IgD-negative memory B cell (primary cell): ENCODE measurements at regions not wholly inside any gene's neighbourhood (a gene's known extent, or its start where the extent isn't known, plus 50 kb on each side); places are given as distances from the start of the nearest gene placed in this dataset.

Source experiments
- H3K27ac Mint-ChIP-seq, 3 donors: one replicate each; pipeline ENCODE4 v1.8.0; 2020 to 2022; ENCODE audit warnings: mild to moderate bottlenecking in 3 of 3, mixed read lengths in 3 of 3, moderate library complexity in 1 of 3
- H3K27me3 Mint-ChIP-seq: one replicate; pipeline ENCODE4 v1.8.0; 2021; ENCODE audit warnings: mixed read lengths
- H3K36me3 Mint-ChIP-seq: one replicate; pipeline ENCODE4 v1.8.0; 2020; ENCODE audit warnings: mild to moderate bottlenecking, mixed read lengths
- H3K4me1 Mint-ChIP-seq, 3 donors: one replicate each; pipeline ENCODE4 v1.8.0; 2020 to 2022; ENCODE audit warnings: mixed read lengths in 3 of 3, mild to moderate bottlenecking in 1 of 3
- H3K4me3 Mint-ChIP-seq, 4 donors: one replicate each; pipeline ENCODE4 v1.8.0; 2020 to 2022; ENCODE audit warnings: mild to moderate bottlenecking in 4 of 4, mixed read lengths in 4 of 4, moderate library complexity in 3 of 4
- H3K9me3 Mint-ChIP-seq, 3 donors: one replicate each; pipeline ENCODE4 v1.8.0; 2020 to 2021; ENCODE audit warnings: mixed read lengths in 3 of 3, mild to moderate bottlenecking in 1 of 3

DNA sequence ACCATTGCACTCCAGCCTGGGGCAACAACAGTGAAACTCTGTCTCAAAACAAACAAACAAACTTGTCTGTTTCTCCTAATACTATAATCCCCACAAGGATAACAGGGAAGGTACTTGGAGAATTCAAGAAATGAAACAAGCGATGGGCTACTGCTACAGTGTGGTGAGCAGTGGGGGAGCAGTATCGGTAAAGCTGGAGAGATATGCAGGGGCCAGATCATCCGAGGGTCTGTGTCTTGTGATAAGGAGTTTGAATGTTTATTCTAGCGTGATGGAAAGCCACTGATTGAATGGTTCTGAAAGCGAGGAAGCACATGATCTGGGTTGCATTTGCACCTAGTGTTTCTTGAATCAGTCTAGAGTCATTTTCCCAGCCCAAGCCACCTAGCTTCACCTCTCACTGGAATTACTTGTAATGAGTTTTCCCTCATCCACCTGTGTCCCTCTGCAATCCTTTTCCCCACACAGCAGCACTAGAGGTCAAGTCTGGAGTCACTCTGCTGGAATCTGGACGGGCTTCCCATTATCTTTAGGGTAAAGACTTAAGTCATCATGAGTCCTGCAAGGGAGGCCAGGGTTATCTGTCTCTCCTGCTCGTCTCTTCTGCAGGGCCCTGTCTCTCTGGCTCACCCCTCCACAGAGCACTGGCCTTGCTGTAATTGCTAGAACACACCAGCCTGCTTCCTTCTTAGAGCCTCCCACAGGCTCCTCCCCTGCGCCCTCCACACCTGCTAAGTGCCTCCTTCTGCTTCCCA, 162.3 kb downstream of the KLF5 start:
- H3K36me3 Mint-ChIP-seq, result no peaks in the 10 kb centered on the region
- peaks cover 2 to 3% (median 2%) of the 10 kb centered on the region in 3 donors for H3K9me3 Mint-ChIP-seq
- H3K27me3 Mint-ChIP-seq, result no peaks in the 10 kb centered on the region
- H3K4me1 Mint-ChIP-seq, result no peaks in the 10 kb centered on the region
- H3K4me3 Mint-ChIP-seq, result no peak overlapping the region
- H3K27ac Mint-ChIP-seq, result no peak overlapping the region

DNA sequence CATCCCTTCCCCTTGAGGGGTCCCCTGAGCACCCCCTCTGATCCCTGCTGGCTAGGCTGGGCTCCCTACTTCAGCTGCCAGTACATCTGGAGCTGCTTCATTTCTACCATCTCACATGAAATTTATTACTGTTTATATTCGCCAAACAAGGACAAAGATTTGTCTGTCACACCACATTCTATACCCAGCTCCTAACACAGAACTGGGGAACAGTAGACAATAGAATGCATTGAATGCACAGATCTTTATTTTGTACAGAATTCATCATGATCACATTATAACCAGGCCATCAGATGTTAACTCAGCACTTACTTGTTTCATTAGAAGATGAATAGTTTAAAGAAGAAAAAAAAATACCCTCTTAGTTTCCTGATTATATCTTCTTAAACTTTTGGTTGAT, 159.4 kb downstream of the KLF5 start:
- Mint-ChIP-seq H3K4me3 (no peak overlapping the region), H3K4me1 (no peaks in the 10 kb centered on the region), H3K27me3 (peaks cover 1% of the 10 kb centered on the region), H3K9me3 (peaks cover 0 to 2% (median 0%) of the 10 kb centered on the region in 3 donors), H3K27ac (no peak overlapping the region), H3K36me3 (no peaks in the 10 kb centered on the region)

DNA sequence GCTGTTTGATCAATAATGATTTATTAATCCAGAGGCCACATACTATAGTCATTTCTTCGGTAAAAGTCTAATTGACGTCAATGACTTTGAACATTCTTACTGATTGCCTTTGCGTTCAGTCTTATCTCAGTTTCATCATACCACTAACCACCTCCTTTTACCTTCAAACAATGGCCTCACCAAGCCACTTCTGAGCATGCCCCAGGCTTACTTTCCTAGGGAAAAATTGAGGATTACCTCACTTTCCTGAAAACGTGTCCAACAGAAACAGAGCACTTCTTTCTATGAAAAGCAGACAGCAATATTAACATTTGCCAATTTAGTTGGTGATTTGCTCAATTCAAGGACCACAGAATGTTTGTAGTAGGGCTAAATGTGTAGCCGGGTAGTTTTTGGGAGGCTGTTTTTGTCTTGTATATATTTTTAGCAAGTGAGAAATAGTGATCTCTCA, 157.6 kb downstream of the KLF5 start:
- Mint-ChIP-seq H3K4me3 (no peak overlapping the region), H3K9me3 (peaks cover 0 to 2% (median 0%) of the 10 kb centered on the region in 3 donors), H3K4me1 (no peaks in the 10 kb centered on the region), H3K36me3 (no peaks in the 10 kb centered on the region), H3K27me3 (peaks cover 1% of the 10 kb centered on the region), H3K27ac (no peak overlapping the region)

DNA sequence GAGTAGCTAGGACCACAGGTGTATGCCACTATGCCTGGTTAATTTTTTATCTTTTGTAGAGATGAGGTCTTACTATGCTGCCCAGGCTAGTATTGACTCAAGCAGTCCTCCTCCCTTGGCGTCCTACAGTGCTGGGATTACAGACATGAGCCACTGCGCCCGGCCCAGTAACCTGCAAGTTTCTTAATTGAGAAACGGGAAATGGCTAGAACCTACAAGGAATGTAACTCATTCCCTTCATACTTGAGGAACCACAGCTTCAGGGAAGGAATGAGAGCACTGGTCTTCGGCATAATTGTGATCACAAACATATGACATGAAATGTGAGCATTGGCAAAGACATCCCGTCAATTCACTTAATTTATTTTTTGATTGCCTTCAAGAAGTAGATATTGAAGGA, 157.0 kb downstream of the KLF5 start:
- H3K27me3 Mint-ChIP-seq, result peaks cover 1% of the 10 kb centered on the region

DNA sequence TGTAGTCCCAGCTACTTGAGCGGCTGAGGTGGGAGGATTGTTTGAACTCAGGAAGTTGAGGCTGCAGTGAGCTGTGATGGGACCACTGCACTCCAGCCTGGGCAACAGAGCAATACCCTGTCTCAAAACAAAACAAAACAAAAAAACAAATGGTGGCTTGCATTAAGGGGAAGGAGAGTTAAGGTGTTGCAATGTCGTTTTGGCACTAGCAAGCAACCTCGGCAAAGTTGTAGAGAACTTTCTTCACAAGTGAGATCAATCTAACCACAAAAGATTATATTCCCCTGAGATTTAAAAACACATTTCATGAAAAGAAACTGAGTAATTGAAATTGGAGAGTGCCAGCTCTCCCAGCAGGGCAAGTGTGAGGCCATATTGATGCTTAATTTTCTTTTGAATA, 153.7 kb downstream of the KLF5 start:
- no peaks in the 10 kb centered on the region for H3K36me3 Mint-ChIP-seq
- H3K4me3 Mint-ChIP-seq, result no peak overlapping the region
- no peaks in the 10 kb centered on the region for H3K9me3 Mint-ChIP-seq
- H3K4me1 Mint-ChIP-seq, result no peaks in the 10 kb centered on the region
- H3K27me3 Mint-ChIP-seq, result peaks cover 1% of the 10 kb centered on the region
- H3K27ac Mint-ChIP-seq, result peak overlapping the region in 1 of 3 donors; percentile 34

More for the DNA sequence above, 157.0 kb downstream of the KLF5 start:
- Mint-ChIP-seq H3K9me3 (peaks cover 0 to 2% (median 0%) of the 10 kb centered on the region in 3 donors), H3K4me3 (no peak overlapping the region), H3K27ac (no peak overlapping the region), H3K4me1 (no peaks in the 10 kb centered on the region), H3K36me3 (no peaks in the 10 kb centered on the region)

DNA sequence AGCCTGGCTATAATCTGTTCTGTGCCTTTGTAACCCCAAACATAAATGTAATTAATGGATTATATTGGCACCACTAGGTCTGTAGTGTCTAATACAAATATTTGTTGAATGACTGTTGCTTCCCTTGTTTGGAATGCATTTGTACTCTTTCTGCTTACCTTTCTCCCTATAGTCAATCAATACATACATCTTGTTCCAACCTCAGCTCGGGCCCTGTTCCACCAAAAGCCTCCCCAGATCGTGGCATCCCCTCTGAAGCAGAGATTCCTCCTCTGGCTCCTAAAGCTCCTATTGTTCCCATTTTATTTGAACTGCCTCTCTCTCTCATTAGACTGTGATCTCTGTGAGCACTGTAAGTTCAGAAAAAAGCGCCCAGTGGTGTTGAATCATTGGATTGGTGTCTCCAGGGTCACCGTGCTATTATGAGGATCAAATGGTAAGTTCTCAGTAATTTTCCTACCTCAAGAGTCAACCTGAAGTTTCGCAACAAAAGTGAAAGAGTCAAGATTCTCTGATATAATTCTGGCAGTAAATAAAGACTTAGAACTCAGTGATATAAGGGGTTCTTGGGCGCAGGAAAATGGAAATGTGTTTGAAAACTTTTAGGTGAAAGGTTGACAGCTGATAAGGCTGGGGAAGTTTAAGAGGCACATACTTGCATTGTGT, 151.5 kb downstream of the KLF5 start:
- Mint-ChIP-seq H3K4me1 (no peaks in the 10 kb centered on the region), H3K27me3 (no peaks in the 10 kb centered on the region), H3K4me3 (no peak overlapping the region), H3K9me3 (no peaks in the 10 kb centered on the region), H3K27ac (no peak overlapping the region), H3K36me3 (no peaks in the 10 kb centered on the region)

DNA sequence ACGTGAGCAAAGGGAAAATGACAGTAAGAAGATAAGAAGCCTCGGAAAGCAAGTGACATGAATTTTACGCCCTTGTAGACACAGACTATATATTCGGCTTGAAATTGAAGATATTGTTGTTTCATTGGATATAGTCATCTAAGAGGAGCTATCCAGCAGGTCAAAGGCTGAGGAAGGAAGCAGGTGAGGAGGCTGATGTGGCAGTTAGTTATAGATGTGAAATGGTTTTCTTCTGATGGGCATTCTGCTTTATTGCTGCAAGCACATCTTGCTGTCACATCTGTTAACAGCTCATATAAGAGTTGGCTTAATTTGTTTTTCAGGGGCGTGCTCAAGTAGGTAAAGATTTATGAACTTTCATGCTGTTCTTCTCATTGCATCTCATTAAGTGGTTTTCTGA, 146.1 kb downstream of the KLF5 start:
- H3K27me3 Mint-ChIP-seq, result peaks cover 11% of the 10 kb centered on the region
- H3K36me3 Mint-ChIP-seq, result no peaks in the 10 kb centered on the region
- H3K4me3 Mint-ChIP-seq, result no peak overlapping the region
- H3K9me3 Mint-ChIP-seq, result peaks cover 0 to 3% (median 0%) of the 10 kb centered on the region in 3 donors
- peaks cover 0 to 1% (median 0%) of the 10 kb centered on the region in 3 donors for H3K4me1 Mint-ChIP-seq
- H3K27ac Mint-ChIP-seq, result no peak overlapping the region

DNA sequence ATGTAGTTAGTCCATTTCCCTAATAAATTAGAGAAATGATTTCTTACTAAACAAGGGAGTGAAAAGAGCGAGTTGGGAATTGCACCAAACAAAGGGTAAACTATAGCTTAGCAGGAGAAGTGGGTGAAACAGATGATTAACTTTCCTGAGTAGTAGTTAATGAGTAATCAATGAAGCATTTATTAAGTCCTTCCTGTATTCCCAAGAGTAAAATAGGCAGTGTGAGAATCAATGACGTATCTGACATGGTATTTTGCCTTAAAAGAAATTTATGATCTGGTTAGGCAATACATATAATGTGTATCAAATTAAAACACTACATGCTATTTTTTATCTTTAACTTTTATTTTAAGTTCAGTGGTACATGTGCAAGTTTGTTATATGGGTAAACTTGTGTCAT, 142.8 kb downstream of the KLF5 start:
- H3K4me3 Mint-ChIP-seq, result no peak overlapping the region
- H3K4me1 Mint-ChIP-seq, result peaks cover 0 to 1% (median 0%) of the 10 kb centered on the region in 3 donors
- no peak overlapping the region for H3K27ac Mint-ChIP-seq

DNA sequence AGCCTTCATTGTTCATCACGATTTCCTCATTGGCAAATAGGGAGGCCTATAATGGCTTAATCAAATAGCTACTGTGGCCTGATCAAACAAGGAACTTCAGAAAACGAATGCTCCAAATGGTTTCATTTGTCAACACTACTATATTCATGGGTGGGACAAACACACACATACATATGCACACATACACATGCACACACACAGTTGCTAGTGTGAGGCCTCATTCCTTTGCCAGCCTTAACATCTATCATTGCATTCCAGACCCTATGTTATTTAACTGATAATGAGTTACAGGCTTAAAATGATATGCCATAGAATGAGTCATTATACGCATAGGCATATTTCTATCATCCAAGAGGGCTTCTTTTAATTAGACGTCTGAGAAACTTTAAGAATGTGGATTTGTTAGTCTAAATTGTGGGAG, 140.2 kb downstream of the KLF5 start:
- Mint-ChIP-seq H3K27ac (no peak overlapping the region), H3K9me3 (peaks cover 0 to 4% (median 3%) of the 10 kb centered on the region in 3 donors), H3K27me3 (peaks cover 7% of the 10 kb centered on the region), H3K4me1 (peaks cover 0 to 2% (median 0%) of the 10 kb centered on the region in 3 donors), H3K36me3 (no peaks in the 10 kb centered on the region), H3K4me3 (no peak overlapping the region)

More for the DNA sequence above, 142.8 kb downstream of the KLF5 start:
- H3K27me3 Mint-ChIP-seq, result peaks cover 11% of the 10 kb centered on the region
- peaks cover 0 to 6% (median 0%) of the 10 kb centered on the region in 3 donors for H3K9me3 Mint-ChIP-seq
- no peaks in the 10 kb centered on the region for H3K36me3 Mint-ChIP-seq

DNA sequence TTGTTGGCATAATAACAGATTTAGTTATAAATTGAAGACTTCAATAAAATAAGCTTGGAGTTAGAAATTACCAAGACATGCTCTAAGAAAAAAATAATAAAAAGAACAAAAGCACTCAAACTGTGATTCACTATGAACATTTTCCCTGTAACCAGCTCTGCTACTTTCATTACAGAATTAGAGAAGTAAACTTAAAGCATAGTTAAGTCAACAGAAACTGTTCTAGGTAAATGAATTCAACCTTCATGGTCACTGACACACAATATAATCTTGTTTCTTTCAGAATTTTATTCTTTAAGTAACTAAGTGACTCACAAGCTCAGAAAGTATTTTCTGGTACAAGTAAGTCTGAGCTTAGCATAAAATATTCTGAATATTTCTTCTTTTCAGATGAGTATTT, 136.3 kb downstream of the KLF5 start:
- Mint-ChIP-seq H3K4me1 (peaks cover 0 to 2% (median 0%) of the 10 kb centered on the region in 3 donors), H3K4me3 (no peak overlapping the region), H3K27ac (no peak overlapping the region), H3K36me3 (no peaks in the 10 kb centered on the region), H3K9me3 (peaks cover 0 to 7% (median 6%) of the 10 kb centered on the region in 3 donors), H3K27me3 (no peaks in the 10 kb centered on the region)

DNA sequence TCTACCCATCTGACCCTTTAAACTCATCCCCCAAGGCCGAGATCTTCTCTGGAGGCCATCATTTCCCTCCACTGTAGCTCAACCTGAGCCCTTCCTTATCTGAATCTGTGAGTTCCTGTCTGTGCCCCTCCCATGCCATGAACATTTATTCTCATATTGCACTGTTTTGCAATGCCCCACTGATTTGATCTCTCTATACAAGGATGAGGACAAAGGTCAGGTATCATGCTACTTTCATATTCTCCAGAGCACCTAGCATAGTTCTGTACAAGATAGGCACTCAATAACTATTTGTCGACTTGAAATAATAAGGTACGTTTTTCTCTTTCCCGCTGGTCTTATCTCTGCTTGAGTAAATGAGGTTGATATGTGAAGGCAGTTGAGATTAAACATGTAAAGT, 135.5 kb downstream of the KLF5 start:
- Mint-ChIP-seq H3K27ac (no peak overlapping the region), H3K4me3 (no peak overlapping the region), H3K36me3 (no peaks in the 10 kb centered on the region), H3K9me3 (peaks cover 0 to 7% (median 6%) of the 10 kb centered on the region in 3 donors), H3K4me1 (peaks cover 0 to 2% (median 0%) of the 10 kb centered on the region in 3 donors), H3K27me3 (no peaks in the 10 kb centered on the region)

DNA sequence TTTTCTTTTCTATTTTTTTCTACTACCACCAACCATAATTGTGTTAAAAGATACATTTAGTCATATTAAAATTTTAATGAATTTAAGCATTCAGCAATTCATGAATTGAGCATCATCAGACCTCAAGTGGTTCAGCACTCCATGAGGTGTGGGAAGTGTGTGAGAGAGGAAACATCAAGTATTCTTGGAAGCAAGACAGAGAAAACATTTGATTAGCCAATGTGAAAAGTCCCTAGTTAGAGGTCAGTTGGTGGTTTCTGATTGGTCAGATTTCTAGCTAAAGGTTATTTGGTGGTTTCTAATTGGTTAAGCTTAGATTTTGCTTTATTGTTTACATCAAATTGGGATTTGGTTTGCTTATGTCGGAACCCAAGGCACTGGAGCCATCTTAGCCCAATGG, 134.7 kb downstream of the KLF5 start:
- Mint-ChIP-seq H3K27me3 (no peaks in the 10 kb centered on the region), H3K36me3 (no peaks in the 10 kb centered on the region), H3K4me3 (no peak overlapping the region), H3K27ac (no peak overlapping the region), H3K9me3 (peaks cover 0 to 7% (median 5%) of the 10 kb centered on the region in 3 donors), H3K4me1 (peaks cover 0 to 2% (median 0%) of the 10 kb centered on the region in 3 donors)

DNA sequence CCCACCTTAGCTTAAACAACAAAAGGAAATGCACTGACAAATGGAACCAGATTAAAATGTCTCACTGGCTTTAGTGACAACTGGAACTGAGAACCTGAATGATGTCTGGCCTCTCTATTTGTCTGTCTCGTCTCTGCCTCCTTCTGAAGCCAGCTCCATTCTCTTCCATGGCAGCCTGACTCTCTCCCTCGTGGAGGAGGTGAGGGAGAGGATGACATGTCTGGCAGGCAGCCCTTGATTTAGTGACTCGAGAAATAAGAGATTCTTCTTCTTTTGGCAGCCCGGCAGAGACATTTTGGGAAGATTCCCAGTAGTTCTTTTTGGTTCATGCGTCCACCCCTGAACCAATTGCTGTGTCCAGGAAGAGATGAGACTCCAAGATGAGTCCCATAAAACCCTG, 131.7 kb downstream of the KLF5 start:
- Mint-ChIP-seq H3K27ac (no peak overlapping the region), H3K4me3 (no peak overlapping the region), H3K27me3 (no peaks in the 10 kb centered on the region), H3K36me3 (no peaks in the 10 kb centered on the region), H3K4me1 (peaks cover 0 to 2% (median 0%) of the 10 kb centered on the region in 3 donors), H3K9me3 (peaks cover 2 to 7% (median 2%) of the 10 kb centered on the region in 3 donors)

DNA sequence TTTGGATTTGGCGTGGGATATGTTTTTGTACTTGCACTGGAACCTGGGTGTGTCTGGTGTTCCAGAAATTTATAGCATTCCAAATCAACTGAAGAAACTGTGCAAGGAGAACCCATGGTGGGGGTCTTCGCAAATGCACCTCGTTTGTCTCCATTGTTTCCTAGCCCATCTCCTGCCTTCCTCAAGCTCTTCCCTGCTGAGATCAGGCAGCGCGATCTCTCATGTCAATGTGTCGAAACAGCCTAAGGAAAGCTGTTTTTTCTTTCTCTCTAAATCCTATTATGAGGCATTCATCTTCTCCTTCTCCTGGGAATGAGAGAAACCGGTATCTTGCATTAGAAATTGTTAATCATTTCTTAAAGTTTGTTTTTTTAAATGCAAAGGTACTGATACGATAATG, 131.0 kb downstream of the KLF5 start:
- H3K4me1 Mint-ChIP-seq, result peaks cover 0 to 2% (median 0%) of the 10 kb centered on the region in 3 donors

DNA sequence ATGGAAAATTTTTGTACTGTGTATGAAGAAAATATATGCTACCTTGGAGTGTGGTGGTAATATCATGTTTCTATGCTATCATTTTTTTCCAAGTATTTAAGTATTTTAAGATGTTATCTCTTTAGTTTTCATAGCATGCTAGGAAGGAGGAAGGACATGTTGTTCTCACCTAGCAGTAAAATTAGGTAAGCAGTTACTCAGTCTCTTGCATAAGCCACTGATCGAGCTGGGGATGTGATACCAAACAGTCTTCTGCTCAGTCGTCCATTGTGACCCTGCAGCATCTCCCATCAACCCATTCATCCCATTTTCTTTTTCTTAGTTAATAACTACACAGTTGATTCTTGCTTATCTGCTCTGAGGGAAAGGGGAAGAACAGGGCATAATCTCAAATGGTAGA, 130.6 kb downstream of the KLF5 start:
- Mint-ChIP-seq H3K27ac (no peak overlapping the region), H3K9me3 (peaks cover 2 to 7% (median 2%) of the 10 kb centered on the region in 3 donors), H3K36me3 (no peaks in the 10 kb centered on the region), H3K4me1 (peaks cover 0 to 2% (median 0%) of the 10 kb centered on the region in 3 donors), H3K27me3 (no peaks in the 10 kb centered on the region), H3K4me3 (no peak overlapping the region)

More for the DNA sequence above, 131.0 kb downstream of the KLF5 start:
- H3K27ac Mint-ChIP-seq, result no peak overlapping the region
- H3K9me3 Mint-ChIP-seq, result peaks cover 2 to 7% (median 2%) of the 10 kb centered on the region in 3 donors
- H3K27me3 Mint-ChIP-seq, result no peaks in the 10 kb centered on the region
- no peaks in the 10 kb centered on the region for H3K36me3 Mint-ChIP-seq
- H3K4me3 Mint-ChIP-seq, result no peak overlapping the region
